Activated CD4-positive, alpha-beta memory T cell treated with anti-CD3 and anti-CD28 coated beads, Interleukin-2, amount 10 ng/mL, durations not matched to agents 7 days and 5 days (primary cell): ENCODE measurements at regions not wholly inside any gene's neighbourhood (a gene's known extent, or its start where the extent isn't known, plus 50 kb on each side); places are given as distances from the start of the nearest gene placed in this dataset.

Experiments
- CTCF ChIA-PET: fragments of 350-600 bp; sonication (Branson Sonifier 250); formaldehyde crosslinking; loops from one replicate; lab custom pipeline; 2021; ENCODE audit warnings: antibody characterized with exemption, inconsistent platforms; lab: Charles Lee
- POLR2A ChIA-PET: fragments of 350-600 bp; sonication (Branson Sonifier 250); formaldehyde crosslinking; loops from one replicate; lab custom pipeline; 2021; ENCODE audit warnings: antibody characterized with exemption; lab: Charles Lee
- DNase-seq: peaks from one replicate; pipeline ENCODE4 v3.0.0-alpha.2; 2020
- H3K27ac Mint-ChIP-seq: one replicate; pipeline ENCODE4 v1.8.0; 2021; ENCODE audit warnings: mild to moderate bottlenecking, mixed read lengths
- H3K27me3 Mint-ChIP-seq: one replicate; pipeline ENCODE4 v1.8.0; 2021; ENCODE audit warnings: mixed read lengths
- H3K36me3 Mint-ChIP-seq: one replicate; pipeline ENCODE4 v1.8.0; 2021; ENCODE audit warnings: low read depth, mixed read lengths
- H3K4me1 Mint-ChIP-seq: one replicate; pipeline ENCODE4 v1.8.0; 2021; ENCODE audit warnings: mixed read lengths
- H3K4me3 Mint-ChIP-seq: one replicate; pipeline ENCODE4 v1.8.0; 2021; ENCODE audit warnings: mild to moderate bottlenecking, mixed read lengths
- H3K9me3 Mint-ChIP-seq: one replicate; pipeline ENCODE4 v1.8.0; 2021; ENCODE audit warnings: mixed read lengths

DNA sequence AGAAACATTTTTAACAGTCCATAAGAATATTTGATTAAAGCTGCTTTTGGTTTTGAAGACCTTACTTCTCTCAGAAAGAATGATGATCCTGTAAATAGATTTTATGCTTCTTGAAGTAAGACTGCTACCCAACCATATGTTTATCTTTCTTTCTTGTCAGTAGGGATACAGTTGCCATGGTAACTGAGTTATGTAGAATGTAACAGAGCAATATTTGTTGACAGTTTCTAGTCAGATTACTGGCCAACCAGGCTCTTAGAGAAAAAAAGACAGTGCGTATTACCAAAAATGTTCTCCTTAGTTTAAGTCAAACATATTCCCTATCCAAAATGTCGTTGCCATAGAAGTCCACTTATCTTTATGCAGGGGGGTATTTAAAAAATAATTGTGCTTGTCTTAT, 456.8 kb downstream of the PRR32 start:
- no peaks in the 10 kb centered on the region for H3K9me3 Mint-ChIP-seq
- H3K27me3 Mint-ChIP-seq, result no peaks in the 10 kb centered on the region
- CTCF ChIA-PET, result no interaction called here
- no peak overlapping the region for H3K4me3 Mint-ChIP-seq
- POLR2A ChIA-PET, result no interaction called here
- DNase-seq, result no peak
- no peaks in the 10 kb centered on the region for H3K4me1 Mint-ChIP-seq
- H3K27ac Mint-ChIP-seq, result no peak overlapping the region
- no peaks in the 10 kb centered on the region for H3K36me3 Mint-ChIP-seq

- H3K9me3 Mint-ChIP-seq, result no peaks in the 10 kb centered on the region
- no peaks in the 10 kb centered on the region for H3K36me3 Mint-ChIP-seq
- H3K4me1 Mint-ChIP-seq, result no peaks in the 10 kb centered on the region
- no peak overlapping the region for H3K27ac Mint-ChIP-seq
- H3K27me3 Mint-ChIP-seq, result no peaks in the 10 kb centered on the region
- POLR2A ChIA-PET, result no interaction called here
- no peak for DNase-seq
- CTCF ChIA-PET, result no interaction called here
- H3K4me3 Mint-ChIP-seq, result no peak overlapping the region
Observed at GRCh38 chrX:127300511-127300910, 481.0 kb downstream of the PRR32 start.

GRCh38 chrX:127302841-127303240, 483.3 kb downstream of the PRR32 start:
- no peaks in the 10 kb centered on the region for H3K36me3 Mint-ChIP-seq

DNA sequence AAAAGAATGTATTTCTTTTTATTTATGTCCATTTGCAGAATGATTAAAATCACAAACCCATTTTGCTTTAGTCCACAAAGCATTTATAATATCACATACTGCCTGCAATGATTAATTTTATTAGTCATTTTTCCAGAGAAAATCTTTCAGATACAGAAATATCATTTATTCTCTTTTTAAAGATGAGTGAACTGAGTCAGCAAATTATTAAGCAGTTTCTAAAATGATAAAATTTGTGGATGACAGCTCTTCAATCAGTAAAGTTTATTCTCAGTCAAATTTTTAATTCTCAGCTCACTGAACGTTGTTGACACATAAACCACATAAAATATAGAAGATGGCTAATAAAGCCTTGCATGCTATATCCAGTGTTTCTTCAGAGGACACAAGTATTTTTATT, 485.5 kb downstream of the PRR32 start:
- no peaks in the 10 kb centered on the region for H3K4me1 Mint-ChIP-seq

More at GRCh38 chrX:127302841-127303240, 483.3 kb downstream of the PRR32 start:
- H3K4me3 Mint-ChIP-seq, result no peak overlapping the region
- H3K4me1 Mint-ChIP-seq, result no peaks in the 10 kb centered on the region
- no peak overlapping the region for H3K27ac Mint-ChIP-seq
- no peaks in the 10 kb centered on the region for H3K27me3 Mint-ChIP-seq
- CTCF ChIA-PET, result no interaction called here
- no peak for DNase-seq
- peaks cover 2% of the 10 kb centered on the region for H3K9me3 Mint-ChIP-seq
- POLR2A ChIA-PET, result no interaction called here

GRCh38 chrX:127306262-127306661, 486.7 kb downstream of the PRR32 start:
- POLR2A ChIA-PET, result no interaction called here
- no peak overlapping the region for H3K4me3 Mint-ChIP-seq

More for the DNA sequence above, 485.5 kb downstream of the PRR32 start:
- Mint-ChIP-seq H3K9me3 (peaks cover 4% of the 10 kb centered on the region), H3K27me3 (no peaks in the 10 kb centered on the region), H3K4me3 (no peak overlapping the region), H3K27ac (no peak overlapping the region), H3K36me3 (no peaks in the 10 kb centered on the region)
- no peak for DNase-seq
- ChIA-PET POLR2A (no interaction called here), CTCF (no interaction called here)

GRCh38 chrX:127313635-127314034, 494.1 kb downstream of the PRR32 start:
- POLR2A ChIA-PET, result no interaction called here
- DNase-seq, result no peak
- Mint-ChIP-seq H3K4me1 (no peaks in the 10 kb centered on the region), H3K27me3 (no peaks in the 10 kb centered on the region), H3K36me3 (no peaks in the 10 kb centered on the region), H3K27ac (no peak overlapping the region), H3K9me3 (no peaks in the 10 kb centered on the region), H3K4me3 (no peak overlapping the region)
- CTCF ChIA-PET, result no interaction called here

More at GRCh38 chrX:127306262-127306661, 486.7 kb downstream of the PRR32 start:
- Mint-ChIP-seq H3K27me3 (no peaks in the 10 kb centered on the region), H3K27ac (no peak overlapping the region), H3K4me1 (no peaks in the 10 kb centered on the region), H3K9me3 (peaks cover 4% of the 10 kb centered on the region), H3K36me3 (no peaks in the 10 kb centered on the region)
- CTCF ChIA-PET, result no interaction called here
- no peak for DNase-seq

DNA sequence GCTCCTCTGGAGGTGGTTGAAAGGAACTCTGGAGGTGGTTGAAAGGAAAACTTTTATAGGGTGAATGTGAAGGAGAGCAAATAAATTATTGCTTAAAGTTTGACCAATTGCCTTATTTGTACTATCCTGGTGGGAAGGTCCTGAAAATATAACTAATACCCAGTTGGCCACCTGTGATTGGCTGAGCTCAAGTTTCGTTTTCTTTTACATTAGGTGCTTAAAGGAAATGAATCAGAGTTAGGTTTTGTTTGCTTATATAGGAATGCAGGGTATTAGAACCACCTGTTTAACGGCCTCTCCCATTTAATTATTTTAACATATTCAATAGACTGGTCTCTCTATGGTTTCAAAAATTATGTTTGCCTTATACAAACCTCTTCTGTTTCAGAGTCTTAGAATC, 497.6 kb downstream of the PRR32 start:
- DNase-seq, result no peak
- no peak overlapping the region for H3K4me3 Mint-ChIP-seq
- CTCF ChIA-PET, result no interaction called here
- H3K27ac Mint-ChIP-seq, result no peak overlapping the region
- H3K27me3 Mint-ChIP-seq, result no peaks in the 10 kb centered on the region
- POLR2A ChIA-PET, result no interaction called here
- H3K4me1 Mint-ChIP-seq, result no peaks in the 10 kb centered on the region
- no peaks in the 10 kb centered on the region for H3K36me3 Mint-ChIP-seq
- H3K9me3 Mint-ChIP-seq, result peaks cover 2% of the 10 kb centered on the region

GRCh38 chrX:127324128-127324527, 504.6 kb downstream of the PRR32 start:
- Mint-ChIP-seq H3K4me3 (no peak overlapping the region), H3K36me3 (no peaks in the 10 kb centered on the region), H3K9me3 (peaks cover 2% of the 10 kb centered on the region), H3K27ac (no peak overlapping the region), H3K4me1 (no peaks in the 10 kb centered on the region), H3K27me3 (no peaks in the 10 kb centered on the region)
- DNase-seq, result no peak
- POLR2A ChIA-PET, result no interaction called here
- CTCF ChIA-PET, result no interaction called here
